Liver (tissue), 3 donors: ENCODE measurements at regions not wholly inside any gene's neighbourhood (a gene's known extent, or its start where the extent isn't known, plus 50 kb on each side); places are given as distances from the start of the nearest gene placed in this dataset.

ENCODE experiments used
- HNF4G ChIP-seq: IDR thresholded peaks from 2 replicates; pipeline ENCODE4 v1.6.1; 2016; ENCODE audit warnings: antibody characterized with exemption
- MAX ChIP-seq: IDR thresholded peaks from 2 replicates; pipeline ENCODE4 v1.6.1; 2016; ENCODE audit warnings: antibody characterized with exemption
- RAD21 ChIP-seq, 2 donors: IDR thresholded peaks; 2 replicates each; pipeline ENCODE4 v1.6.1; 2016; ENCODE audit warnings: antibody characterized with exemption in 2 of 2, mild to moderate bottlenecking in 2 of 2
- TF ChIP-seq, protein P1 (sequence below): fragments of 150-350 bp; IDR thresholded peaks from 2 replicates; pipeline ENCODE4 v1.5.1; 2017; ENCODE audit warnings: improper control_type of control experiment, low read depth, low read length; ENCODE audit not compliant: missing input control
- donor health status: healthy.
- donor health status: healthy.

DNA sequence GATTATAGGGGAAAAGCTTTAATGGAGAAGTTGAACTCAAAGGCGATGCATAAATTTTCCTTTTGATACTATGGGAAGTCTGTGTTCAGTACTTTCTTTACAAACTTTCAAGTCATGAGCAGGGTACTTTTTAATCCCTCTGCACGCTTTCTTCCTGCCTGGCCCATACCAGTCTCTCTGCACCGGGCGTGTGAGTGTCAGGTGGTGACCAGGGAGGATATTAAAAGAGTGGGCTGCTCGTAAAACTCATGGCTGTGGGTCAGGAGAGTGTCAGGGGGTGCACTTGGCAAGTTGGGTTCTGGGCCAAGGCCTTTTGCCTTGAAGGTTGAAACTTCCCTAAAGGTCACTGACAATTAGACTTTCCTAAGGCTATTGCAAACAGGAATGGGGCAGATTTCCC is 367.8 kb downstream of the GPD2 start:
- no peak for TF ChIP-seq MAX
- TF ChIP-seq HNF4G = no peak
- TF ChIP-seq, protein P1, sequence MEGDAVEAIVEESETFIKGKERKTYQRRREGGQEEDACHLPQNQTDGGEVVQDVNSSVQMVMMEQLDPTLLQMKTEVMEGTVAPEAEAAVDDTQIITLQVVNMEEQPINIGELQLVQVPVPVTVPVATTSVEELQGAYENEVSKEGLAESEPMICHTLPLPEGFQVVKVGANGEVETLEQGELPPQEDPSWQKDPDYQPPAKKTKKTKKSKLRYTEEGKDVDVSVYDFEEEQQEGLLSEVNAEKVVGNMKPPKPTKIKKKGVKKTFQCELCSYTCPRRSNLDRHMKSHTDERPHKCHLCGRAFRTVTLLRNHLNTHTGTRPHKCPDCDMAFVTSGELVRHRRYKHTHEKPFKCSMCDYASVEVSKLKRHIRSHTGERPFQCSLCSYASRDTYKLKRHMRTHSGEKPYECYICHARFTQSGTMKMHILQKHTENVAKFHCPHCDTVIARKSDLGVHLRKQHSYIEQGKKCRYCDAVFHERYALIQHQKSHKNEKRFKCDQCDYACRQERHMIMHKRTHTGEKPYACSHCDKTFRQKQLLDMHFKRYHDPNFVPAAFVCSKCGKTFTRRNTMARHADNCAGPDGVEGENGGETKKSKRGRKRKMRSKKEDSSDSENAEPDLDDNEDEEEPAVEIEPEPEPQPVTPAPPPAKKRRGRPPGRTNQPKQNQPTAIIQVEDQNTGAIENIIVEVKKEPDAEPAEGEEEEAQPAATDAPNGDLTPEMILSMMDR = no peak
- TF ChIP-seq RAD21 (IDR thresholded peaks at IDR 0.05) = no peak
